DOHH2 (cell line): ENCODE measurements at regions not wholly inside any gene's neighbourhood (a gene's known extent, or its start where the extent isn't known, plus 50 kb on each side); places are given as distances from the start of the nearest gene placed in this dataset.

Experiments used
- CTCF ChIP-seq: fragments of 200-600 bp; sonication (generic); IDR thresholded peaks from one replicate; pipeline ENCODE4 v1.5.1; 2014; ENCODE audit warnings: antibody characterized with exemption, mild to moderate bottlenecking, low read depth, low read length; ENCODE audit not compliant: poor library complexity, severe bottlenecking
- EZH2phosphoT487 ChIP-seq: fragments of 200-600 bp; sonication (generic); IDR thresholded peaks from 2 replicates; pipeline ENCODE4 v1.6.1; 2017; ENCODE audit warnings: borderline replicate concordance, mild to moderate bottlenecking, antibody characterized with exemption, low read length, moderate library complexity, mixed read lengths

- TF ChIP-seq CTCF (no peak), EZH2phosphoT487 (no peak)
Observed at GRCh38 chr5:90201923-90202322, 207.6 kb downstream of the CETN3 start.
